ENCODE measurements at regions not wholly inside any gene's neighbourhood (a gene's known extent, or its start where the extent isn't known, plus 50 kb on each side); places are given as distances from the start of the nearest gene placed in this dataset.

DNA sequence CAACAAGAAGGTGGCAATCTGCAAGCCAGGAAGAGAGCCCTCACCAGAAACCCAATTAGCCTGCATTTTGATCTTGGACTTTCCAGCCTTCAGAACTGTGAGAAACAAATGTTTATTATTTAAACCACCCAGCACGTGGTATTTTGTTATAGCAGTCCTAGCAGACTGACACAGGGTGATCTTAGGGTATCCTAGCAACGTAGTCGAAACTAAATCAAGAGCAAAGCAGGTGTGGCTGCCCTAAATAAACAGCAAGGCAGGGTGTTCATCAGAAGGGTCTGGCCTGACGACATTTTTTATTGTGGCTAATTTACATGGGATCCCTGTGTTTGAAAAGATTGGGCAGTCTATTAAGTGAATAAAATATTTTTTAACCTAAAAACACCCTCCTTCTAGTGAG, 198.8 kb downstream of the VEGFC start:
- ATAC-seq: no peak
- TF ChIP-seq, protein P1, sequence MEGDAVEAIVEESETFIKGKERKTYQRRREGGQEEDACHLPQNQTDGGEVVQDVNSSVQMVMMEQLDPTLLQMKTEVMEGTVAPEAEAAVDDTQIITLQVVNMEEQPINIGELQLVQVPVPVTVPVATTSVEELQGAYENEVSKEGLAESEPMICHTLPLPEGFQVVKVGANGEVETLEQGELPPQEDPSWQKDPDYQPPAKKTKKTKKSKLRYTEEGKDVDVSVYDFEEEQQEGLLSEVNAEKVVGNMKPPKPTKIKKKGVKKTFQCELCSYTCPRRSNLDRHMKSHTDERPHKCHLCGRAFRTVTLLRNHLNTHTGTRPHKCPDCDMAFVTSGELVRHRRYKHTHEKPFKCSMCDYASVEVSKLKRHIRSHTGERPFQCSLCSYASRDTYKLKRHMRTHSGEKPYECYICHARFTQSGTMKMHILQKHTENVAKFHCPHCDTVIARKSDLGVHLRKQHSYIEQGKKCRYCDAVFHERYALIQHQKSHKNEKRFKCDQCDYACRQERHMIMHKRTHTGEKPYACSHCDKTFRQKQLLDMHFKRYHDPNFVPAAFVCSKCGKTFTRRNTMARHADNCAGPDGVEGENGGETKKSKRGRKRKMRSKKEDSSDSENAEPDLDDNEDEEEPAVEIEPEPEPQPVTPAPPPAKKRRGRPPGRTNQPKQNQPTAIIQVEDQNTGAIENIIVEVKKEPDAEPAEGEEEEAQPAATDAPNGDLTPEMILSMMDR (IDR thresholded peaks at IDR 0.05): no peak
- Histone ChIP-seq H3K36me3 (no peaks in the 10 kb centered on the region), H3K4me1 (no peaks in the 10 kb centered on the region), H3K27ac (no peak overlapping the region), H3K27me3 (no peaks in the 10 kb centered on the region), H3K9me3 (peaks cover 0 to 28% (median 0%) of the 10 kb centered on the region in 11 donors), H3K4me3 (no peak overlapping the region)
- no peak for DNase-seq
- WGBS, 2 donors: 70 to 72% methylated on average over 4 of the region's 4 CpGs
- intact Hi-C loops (cut with DNase I): no loop called here

DNA sequence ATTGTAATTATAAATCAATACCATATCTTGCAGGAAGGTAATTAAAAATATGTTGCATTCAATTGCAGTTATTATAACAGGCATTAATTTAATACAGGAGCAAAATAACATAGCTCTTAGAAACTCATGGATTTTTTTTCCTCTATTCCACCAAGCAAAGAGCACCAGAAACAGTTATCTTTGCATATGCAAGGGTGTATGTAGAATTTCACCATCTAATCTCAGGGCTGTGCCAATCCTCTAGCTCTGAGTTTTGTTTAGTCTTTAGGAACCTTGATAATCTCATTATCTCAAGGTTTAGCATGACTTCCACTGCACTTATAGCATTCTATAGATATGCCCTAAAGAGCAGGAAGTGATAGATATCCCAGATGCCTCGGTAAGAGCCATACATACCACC, 197.5 kb downstream of the VEGFC start:
- Histone ChIP-seq H3K4me3 (no peak overlapping the region), H3K27ac (no peak overlapping the region), H3K9me3 (peaks cover 0 to 28% (median 0%) of the 10 kb centered on the region in 11 donors), H3K36me3 (no peaks in the 10 kb centered on the region), H3K4me1 (no peaks in the 10 kb centered on the region), H3K27me3 (no peaks in the 10 kb centered on the region)
- no peak for ATAC-seq
- TF ChIP-seq, protein P1 (IDR thresholded peaks at IDR 0.05): no peak
- WGBS, 2 donors: 3 to 23% methylated on average over 1 of the region's 1 CpG
- intact Hi-C loops (cut with DNase I): no loop called here
- DNase-seq: no peak

DNA sequence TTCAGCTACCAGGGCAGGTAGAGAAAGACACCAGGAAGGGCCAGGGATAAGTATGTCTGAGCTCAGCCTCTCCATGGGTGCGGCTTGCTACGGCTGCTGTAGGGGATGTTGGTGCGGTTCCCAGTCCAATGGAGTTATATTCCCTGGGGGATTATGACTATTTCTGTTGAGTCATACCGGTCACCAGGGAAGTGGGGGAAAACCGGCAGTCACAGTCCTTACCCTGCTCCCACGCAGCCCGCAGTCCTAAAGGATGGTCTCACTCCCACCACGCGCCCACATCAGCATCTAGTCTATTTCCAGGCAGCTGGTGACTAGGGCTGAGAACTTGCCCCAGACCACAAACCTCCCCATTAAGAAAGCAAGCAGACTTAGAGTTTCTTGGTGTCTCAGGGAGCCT, 191.6 kb downstream of the VEGFC start:
- no peak for DNase-seq
- ATAC-seq: no peak
- 86 to 94% methylated on average over 9 of the region's 9 CpGs for WGBS, 2 donors

DNA sequence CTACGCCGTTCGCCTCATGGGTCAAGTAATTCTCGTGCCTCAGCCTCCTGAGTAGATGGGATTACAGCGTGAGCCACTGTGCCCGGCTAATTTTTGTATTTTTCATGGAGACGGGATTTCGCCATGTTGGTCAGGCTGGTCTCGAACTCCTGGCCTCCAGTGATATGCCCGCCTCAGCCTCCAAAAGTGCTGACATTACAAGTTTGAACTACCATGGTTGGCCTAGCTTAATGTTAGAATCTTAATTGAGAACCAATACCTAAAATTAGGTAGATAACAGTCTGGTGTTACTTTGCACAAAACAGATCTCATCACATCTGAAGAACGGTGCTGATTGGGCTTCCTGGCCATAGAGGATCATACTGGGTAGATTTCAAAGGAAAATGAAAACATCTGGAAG, 184.9 kb downstream of the VEGFC start:
- 96 to 97% methylated on average over 11 of the region's 11 CpGs for WGBS, 2 donors
- Histone ChIP-seq H3K9me3 (peaks cover 0 to 4% (median 0%) of the 10 kb centered on the region in 11 donors), H3K4me1 (peaks cover 0 to 11% (median 0%) of the 10 kb centered on the region in 9 donors), H3K36me3 (no peaks in the 10 kb centered on the region), H3K4me3 (no peak overlapping the region), H3K27ac (no peak overlapping the region), H3K27me3 (no peaks in the 10 kb centered on the region)
- intact Hi-C loops (cut with DNase I): no loop called here
- no peak for DNase-seq
- TF ChIP-seq, protein P1 (IDR thresholded peaks at IDR 0.05): no peak
- no peak for ATAC-seq

More for the DNA sequence above, 191.6 kb downstream of the VEGFC start:
- Histone ChIP-seq H3K4me3 (no peak overlapping the region), H3K27me3 (no peaks in the 10 kb centered on the region), H3K4me1 (no peaks in the 10 kb centered on the region), H3K9me3 (peaks cover 0 to 14% (median 0%) of the 10 kb centered on the region in 11 donors), H3K36me3 (no peaks in the 10 kb centered on the region), H3K27ac (no peak overlapping the region)
- TF ChIP-seq, protein P1 (IDR thresholded peaks at IDR 0.05): no peak
- intact Hi-C loops (cut with DNase I): no loop called here
